Mesenchymal stem cell (in vitro differentiated cells and primary cell): ENCODE measurements at regions not wholly inside any gene's neighbourhood (a gene's known extent, or its start where the extent isn't known, plus 50 kb on each side); places are given as distances from the start of the nearest gene placed in this dataset.

Experiments used
- DNase-seq: peaks from one replicate; pipeline ENCODE4 v3.0.0-alpha.2; 2013
- H2AFZ ChIP-seq: one replicate; pipeline ENCODE4 v1.6.1; 2013; ENCODE audit warnings: low read depth, mild to moderate bottlenecking, control low read depth, inconsistent platforms, low read length, moderate library complexity
- H2AK5ac ChIP-seq: 2 replicates; pipeline ENCODE4 v1.6.1; 2013; ENCODE audit warnings: low read length, moderate library complexity, mild to moderate bottlenecking, inconsistent platforms; ENCODE audit not compliant: severe bottlenecking
- H2BK120ac ChIP-seq: one replicate; pipeline ENCODE4 v1.6.1; 2013; ENCODE audit warnings: low read depth, mild to moderate bottlenecking, inconsistent platforms, low read length, moderate library complexity
- H2BK12ac ChIP-seq, 2 experiments: one replicate each; pipeline ENCODE4 v1.6.1; 2013; ENCODE audit warnings: inconsistent platforms in 2 of 2, low read length in 2 of 2, mild to moderate bottlenecking in 2 of 2, moderate library complexity in 2 of 2, control low read depth in 1 of 2
- H2BK15ac ChIP-seq: one replicate; pipeline ENCODE4 v1.6.1; 2013; ENCODE audit warnings: mild to moderate bottlenecking, low read depth, inconsistent platforms; ENCODE audit not compliant: poor library complexity, severe bottlenecking
- H2BK5ac ChIP-seq: 2 replicates; pipeline ENCODE4 v1.6.1; 2013; ENCODE audit warnings: low read depth, mild to moderate bottlenecking, low read length, control low read depth, inconsistent platforms; ENCODE audit not compliant: poor library complexity, severe bottlenecking
- H3K14ac ChIP-seq, 2 experiments: one replicate each; pipeline ENCODE4 v1.6.1; 2013; ENCODE audit warnings: inconsistent platforms in 2 of 2, low read length in 2 of 2, control low read depth in 1 of 2, mild to moderate bottlenecking in 1 of 2, moderate library complexity in 1 of 2
- H3K18ac ChIP-seq, 2 experiments: one replicate each; pipeline ENCODE4 v1.6.1; 2013; ENCODE audit warnings: inconsistent platforms in 2 of 2, low read length in 2 of 2, control low read depth in 1 of 2, low read depth in 1 of 2, mild to moderate bottlenecking in 1 of 2
- H3K23ac ChIP-seq, 2 experiments: one replicate each; pipeline ENCODE4 v1.6.1; 2013; ENCODE audit warnings: inconsistent platforms in 2 of 2, low read length in 2 of 2, mild to moderate bottlenecking in 2 of 2, moderate library complexity in 2 of 2, control low read depth in 1 of 2
- H3K27ac ChIP-seq: 2 replicates; pipeline ENCODE4 v1.5.1; 2013; ENCODE audit warnings: mild to moderate bottlenecking, moderate library complexity, low read length, control low read depth, inconsistent platforms; ENCODE audit not compliant: poor library complexity, severe bottlenecking
- H3K27me3 ChIP-seq, 2 experiments: 2 replicates each; pipeline versions ENCODE4 v1.6.1 to v1.7.0; 2013; ENCODE audit warnings: low read length in 2 of 2, mild to moderate bottlenecking in 2 of 2, moderate library complexity in 2 of 2, control low read depth in 1 of 2, inconsistent platforms in 1 of 2; ENCODE audit not compliant: control insufficient read depth in 1 of 2, insufficient read depth in 1 of 2
- H3K36me3 ChIP-seq, 2 experiments: 2 replicates each; pipeline versions ENCODE4 v1.6.1 to v1.7.0; 2013; ENCODE audit warnings: low read length in 2 of 2, control low read depth in 1 of 2, inconsistent platforms in 1 of 2, low read depth in 1 of 2, mild to moderate bottlenecking in 1 of 2; ENCODE audit not compliant: insufficient read depth in 2 of 2, control insufficient read depth in 1 of 2
- H3K4ac ChIP-seq, 2 experiments: one replicate each; pipeline ENCODE4 v1.6.1; 2013; ENCODE audit warnings: inconsistent platforms in 2 of 2, low read length in 2 of 2, mild to moderate bottlenecking in 2 of 2, moderate library complexity in 2 of 2, control low read depth in 1 of 2, low read depth in 1 of 2
- H3K4me1 ChIP-seq: 2 replicates; pipeline ENCODE4 v1.6.1; 2013; ENCODE audit warnings: low read depth, low read length, control low read depth; ENCODE audit not compliant: control insufficient read depth, insufficient read depth
- H3K4me2 ChIP-seq: 2 replicates; pipeline ENCODE4 v1.6.1; 2013; ENCODE audit warnings: low read length, mild to moderate bottlenecking, inconsistent platforms; ENCODE audit not compliant: poor library complexity, severe bottlenecking
- H3K4me3 ChIP-seq, 2 experiments: 2 replicates each; pipeline versions ENCODE4 v1.5.1 to v1.7.0; 2013; ENCODE audit warnings: low read length in 2 of 2, mild to moderate bottlenecking in 2 of 2, control low read depth in 1 of 2, low read depth in 1 of 2; ENCODE audit not compliant: insufficient read depth in 1 of 2
- H3K79me1 ChIP-seq: replicated peaks from 2 replicates; pipeline ENCODE4 v1.6.1; 2013; ENCODE audit warnings: mild to moderate bottlenecking, control low read depth, low read length, inconsistent platforms; ENCODE audit not compliant: poor library complexity, severe bottlenecking
- H3K9ac ChIP-seq: 2 replicates; pipeline ENCODE4 v1.7.0; 2013; ENCODE audit warnings: mild to moderate bottlenecking, low read length, moderate library complexity
- H3K9me3 ChIP-seq: 2 replicates; pipeline ENCODE4 v1.7.0; 2013; ENCODE audit warnings: mild to moderate bottlenecking, low read length; ENCODE audit not compliant: control insufficient read depth
- H4K8ac ChIP-seq: one replicate; pipeline ENCODE4 v1.6.1; 2013; ENCODE audit warnings: inconsistent platforms, mild to moderate bottlenecking, low read length, moderate library complexity
- H4K91ac ChIP-seq: one replicate; pipeline ENCODE4 v1.6.1; 2013; ENCODE audit warnings: mild to moderate bottlenecking, low read length, inconsistent platforms
- WGBS: methylation state at CpG from one replicate; pipeline ENCODE4 v1.1.7; 2013; ENCODE audit warnings: mixed read lengths; 5-methylcytosine and 5-hydroxymethylcytosine counted together

DNA sequence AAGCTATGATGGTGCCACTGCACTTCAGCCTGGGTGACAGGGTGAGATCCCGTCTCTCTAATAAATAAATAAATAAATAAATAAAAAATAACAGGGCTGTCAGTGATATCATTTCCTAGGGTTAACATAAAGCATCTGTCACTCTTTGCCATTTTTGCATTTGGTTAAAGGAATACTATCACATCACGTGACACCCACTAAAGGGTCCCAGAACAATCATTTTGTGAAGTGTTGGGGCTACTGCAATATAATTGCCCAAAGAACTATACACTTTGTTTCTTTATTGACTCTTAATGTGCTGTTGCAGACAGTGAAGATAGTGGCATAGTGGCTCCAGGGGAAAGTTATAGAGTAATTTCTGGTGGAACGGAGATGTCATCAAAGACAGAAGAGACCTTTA, 176.5 kb upstream of the MMS22L start:
- Histone ChIP-seq H3K4ac (no peak overlapping the region), H3K14ac (no peak overlapping the region), H3K4me3 (no peak overlapping the region), H2BK5ac (no peak overlapping the region), H3K4me1 (no peaks in the 10 kb centered on the region), H3K4me2 (no peak overlapping the region), H3K9ac (no peak overlapping the region), H4K8ac (no peak overlapping the region), H2BK12ac (no peak overlapping the region), H3K27me3 (no peaks in the 10 kb centered on the region), H2BK120ac (no peak overlapping the region), H2AK5ac (no peak overlapping the region), H3K79me1 (no peaks in the 10 kb centered on the region), H2AFZ (no peak overlapping the region), H3K36me3 (no peaks in the 10 kb centered on the region), H3K18ac (no peak overlapping the region), H3K27ac (no peak overlapping the region), H4K91ac (no peak overlapping the region), H3K23ac (no peak overlapping the region), H2BK15ac (no peak overlapping the region), H3K9me3 (no peaks in the 10 kb centered on the region)
- no peak for DNase-seq
- WGBS = 96% methylated on average over 1 of the region's 3 CpGs

DNA sequence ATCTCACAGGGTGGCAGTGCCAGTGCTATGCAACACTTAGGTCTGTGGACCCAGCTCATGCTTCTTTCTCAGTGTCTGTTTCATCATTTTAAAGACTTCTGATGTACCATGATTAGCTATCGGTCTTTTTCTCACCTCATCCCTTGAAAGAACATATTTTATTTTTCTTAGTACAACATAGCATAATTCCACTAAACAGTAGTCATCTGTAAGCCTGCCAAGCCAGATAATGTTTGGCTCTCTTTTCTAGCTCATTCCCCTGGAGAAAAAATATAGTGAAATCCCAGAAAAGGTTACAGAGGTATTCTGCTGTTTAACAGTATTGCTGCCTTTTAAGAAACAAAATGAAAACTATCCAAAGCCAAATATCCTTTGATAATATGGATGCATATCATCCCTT, 177.0 kb upstream of the MMS22L start:
- DNase-seq = no peak
- Histone ChIP-seq H3K27ac (no peak overlapping the region), H3K4me2 (no peak overlapping the region), H3K4me1 (no peaks in the 10 kb centered on the region), H2AFZ (no peak overlapping the region), H3K4ac (no peak overlapping the region), H4K8ac (no peak overlapping the region), H3K79me1 (no peaks in the 10 kb centered on the region), H2BK120ac (no peak overlapping the region), H2BK5ac (no peak overlapping the region), H3K36me3 (no peaks in the 10 kb centered on the region), H3K23ac (no peak overlapping the region), H3K4me3 (no peak overlapping the region), H4K91ac (no peak overlapping the region), H2BK15ac (no peak overlapping the region), H2AK5ac (no peak overlapping the region), H3K14ac (no peak overlapping the region), H3K18ac (no peak overlapping the region), H3K9ac (no peak overlapping the region), H3K9me3 (no peaks in the 10 kb centered on the region), H2BK12ac (no peak overlapping the region), H3K27me3 (no peaks in the 10 kb centered on the region)
- WGBS = 90% methylated on average over 1 of the region's 1 CpG

DNA sequence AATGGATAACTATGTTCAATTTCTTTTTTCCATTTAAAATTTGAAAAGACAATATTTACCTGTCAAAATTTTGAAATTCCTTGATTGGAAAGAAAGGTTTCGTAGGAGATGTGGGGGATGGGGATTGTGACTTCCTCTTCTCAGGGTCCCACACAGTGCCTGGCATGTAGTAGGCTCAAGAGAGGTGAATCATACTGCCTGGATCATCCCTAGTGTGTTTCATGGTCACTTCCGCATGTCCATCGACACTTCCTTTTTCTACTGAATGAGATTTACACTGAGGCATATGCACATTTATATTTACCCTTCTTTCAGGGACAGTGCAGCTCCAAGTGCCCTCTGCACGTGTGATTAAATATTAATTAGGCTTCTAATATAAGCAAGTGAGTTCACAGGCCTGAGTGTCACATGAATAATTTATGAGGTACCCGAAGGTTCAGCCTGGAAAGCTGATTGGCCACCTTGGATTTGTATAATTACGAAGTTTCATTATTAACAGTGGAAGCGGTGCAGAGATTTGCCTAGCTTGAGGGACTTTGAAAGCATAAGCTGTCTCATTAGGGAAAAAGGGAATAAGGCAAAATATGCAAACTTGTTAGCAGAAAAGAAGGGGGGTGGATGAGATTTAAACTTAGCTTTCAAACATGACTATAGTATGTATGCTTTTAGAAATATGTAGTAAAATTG, 177.5 kb upstream of the MMS22L start:
- no peaks in the 10 kb centered on the region for H3K36me3 ChIP-seq
- no peak overlapping the region for H3K23ac ChIP-seq
- 83% methylated on average over 7 of the region's 7 CpGs for WGBS

DNA sequence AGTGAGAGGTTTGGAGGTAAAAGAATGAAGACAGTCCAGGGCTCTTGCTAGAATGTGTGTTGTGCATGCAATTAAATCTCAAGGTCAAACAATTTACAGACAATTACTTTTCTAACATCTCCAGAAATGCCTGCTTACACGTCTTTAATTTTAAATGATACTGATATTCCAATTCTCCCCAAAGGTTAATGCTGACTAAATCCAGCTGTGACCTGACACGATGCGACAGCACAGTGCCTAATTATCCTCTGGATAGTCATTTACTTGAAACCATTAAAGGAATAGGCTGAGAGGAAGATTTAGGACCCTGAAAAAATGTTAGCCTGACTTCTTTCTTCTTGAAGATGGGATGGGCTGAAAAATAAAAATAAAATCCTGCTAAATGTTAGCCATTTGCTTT, 178.2 kb upstream of the MMS22L start:
- no peak overlapping the region for H2AK5ac ChIP-seq
- H3K36me3 ChIP-seq = no peaks in the 10 kb centered on the region
- no peaks in the 10 kb centered on the region for H3K4me1 ChIP-seq
- H3K79me1 ChIP-seq = no peaks in the 10 kb centered on the region
- no peaks in the 10 kb centered on the region for H3K27me3 ChIP-seq
- H3K23ac ChIP-seq = no peak overlapping the region
- no peak overlapping the region for H3K4ac ChIP-seq
- no peak overlapping the region for H2BK5ac ChIP-seq
- H2AFZ ChIP-seq = no peak overlapping the region
- no peak overlapping the region for H3K18ac ChIP-seq
- H2BK12ac ChIP-seq = no peak overlapping the region
- H3K14ac ChIP-seq = no peak overlapping the region
- no peaks in the 10 kb centered on the region for H3K9me3 ChIP-seq
- H2BK15ac ChIP-seq = no peak overlapping the region
- H3K4me3 ChIP-seq = no peak overlapping the region
- H3K4me2 ChIP-seq = no peak overlapping the region
- H3K9ac ChIP-seq = no peak overlapping the region
- 39% methylated on average over 3 of the region's 3 CpGs for WGBS
- DNase-seq = no peak
- no peak overlapping the region for H4K8ac ChIP-seq
- no peak overlapping the region for H2BK120ac ChIP-seq
- no peak overlapping the region for H4K91ac ChIP-seq
- H3K27ac ChIP-seq = no peak overlapping the region

More for the DNA sequence above, 177.5 kb upstream of the MMS22L start:
- Histone ChIP-seq H2AK5ac (no peak overlapping the region), H3K9ac (no peak overlapping the region), H2BK12ac (no peak overlapping the region), H3K18ac (no peak overlapping the region), H3K79me1 (no peaks in the 10 kb centered on the region), H4K91ac (no peak overlapping the region), H3K4ac (no peak overlapping the region), H3K4me1 (no peaks in the 10 kb centered on the region), H2BK5ac (no peak overlapping the region), H3K4me3 (no peak overlapping the region), H4K8ac (no peak overlapping the region), H3K14ac (no peak overlapping the region), H3K27ac (no peak overlapping the region), H3K27me3 (no peaks in the 10 kb centered on the region), H2AFZ (no peak overlapping the region), H2BK15ac (no peak overlapping the region), H2BK120ac (no peak overlapping the region), H3K9me3 (no peaks in the 10 kb centered on the region), H3K4me2 (no peak overlapping the region)
- no peak for DNase-seq
